H1 (cell line): ENCODE measurements at regions not wholly inside any gene's neighbourhood (a gene's known extent, or its start where the extent isn't known, plus 50 kb on each side); places are given as distances from the start of the nearest gene placed in this dataset.

ENCODE experiments used
- CTCF ChIA-PET: fragments of 300-600 bp; sonication (Branson Sonifier 250); formaldehyde crosslinking; loops from one replicate; lab custom pipeline; 2021; ENCODE audit not compliant: partially characterized antibody; lab: Charles Lee
- POLR2A ChIA-PET: fragments of 300-600 bp; sonication (Branson Sonifier 250); formaldehyde crosslinking; loops from one replicate; lab custom pipeline; 2021; ENCODE audit warnings: inconsistent platforms; ENCODE audit not compliant: partially characterized antibody; lab: Charles Lee
- DNase-seq, 2 experiments: peaks; one replicate each; pipeline versions ENCODE4 v3.0.0 to v3.0.0-alpha.2; 2010 to 2022; ENCODE audit warnings: low spot score in 2 of 2, low read depth in 1 of 2, mixed read lengths in 1 of 2
- FAIRE-seq: peaks from 2 replicates; lab custom pipeline; 2011; peaks lifted over from hg19 to GRCh38; lab: Jason Lieb, UNC
- H2AFZ ChIP-seq: 2 replicates; pipeline ENCODE4 v1.8.1; 2012; ENCODE audit warnings: low read length, inconsistent platforms
- H2AK5ac ChIP-seq: 2 replicates; pipeline ENCODE4 v1.6.1; 2013; ENCODE audit warnings: low read depth, low read length
- H2BK120ac ChIP-seq: replicated peaks from 2 replicates; pipeline ENCODE3; 2013; ENCODE audit warnings: low read depth, low read length, inconsistent platforms
- H2BK12ac ChIP-seq: 2 replicates; pipeline ENCODE4 v1.6.1; 2013; ENCODE audit warnings: low read depth, low read length
- H2BK15ac ChIP-seq: 2 replicates; pipeline ENCODE4 v1.6.1; 2013; ENCODE audit warnings: low read length
- H2BK20ac ChIP-seq: 2 replicates; pipeline ENCODE4 v1.6.1; 2013; ENCODE audit warnings: low read length
- H2BK5ac ChIP-seq: 2 replicates; pipeline ENCODE4 v1.6.1; 2013; ENCODE audit warnings: low read depth, low read length
- H3K14ac ChIP-seq: 2 replicates; pipeline ENCODE4 v1.6.1; 2013; ENCODE audit warnings: inconsistent platforms; ENCODE audit not compliant: insufficient read length
- H3K18ac ChIP-seq: 2 replicates; pipeline ENCODE4 v1.6.1; 2013; ENCODE audit warnings: low read length; ENCODE audit errors: extremely low read depth
- H3K23ac ChIP-seq: 2 replicates; pipeline ENCODE4 v1.6.1; 2013; ENCODE audit warnings: inconsistent platforms; ENCODE audit not compliant: insufficient read length
- H3K23me2 ChIP-seq: 2 replicates; pipeline ENCODE4 v1.6.1; 2013; ENCODE audit warnings: low read depth, low read length
- H3K27ac ChIP-seq: 2 replicates; pipeline ENCODE4 v1.6.1; 2011; ENCODE audit warnings: low read depth, low read length, inconsistent platforms
- H3K27me3 ChIP-seq, 4 experiments: replicated peaks in 1 of 4; 1 replicate in 1 of 4; 2 replicates in 3 of 4; pipeline versions ENCODE4 v1.6.1 to v1.8.1; 2011 to 2013; ENCODE audit warnings: low read length in 3 of 4, mild to moderate bottlenecking in 3 of 4, inconsistent platforms in 2 of 4, mixed read lengths in 2 of 4, moderate library complexity in 1 of 4; ENCODE audit not compliant: control insufficient read depth in 3 of 4, insufficient read depth in 3 of 4; ENCODE audit errors: extremely low read depth in 1 of 4
- H3K36me3 ChIP-seq, 4 experiments: 2 replicates each; pipeline versions ENCODE4 v1.6.1 to v1.8.1; 2011 to 2013; ENCODE audit warnings: mild to moderate bottlenecking in 4 of 4, low read length in 3 of 4, moderate library complexity in 2 of 4, control low read depth in 1 of 4, inconsistent platforms in 1 of 4; ENCODE audit not compliant: insufficient read depth in 4 of 4, control insufficient read depth in 2 of 4
- H3K4ac ChIP-seq: replicated peaks from 2 replicates; pipeline ENCODE3; 2013; ENCODE audit warnings: low read length, low read depth, mixed read lengths, inconsistent platforms; ENCODE audit not compliant: insufficient read length
- H3K4me1 ChIP-seq, 4 experiments: replicated peaks in 1 of 4; 1 replicate in 1 of 4; 2 replicates in 3 of 4; pipeline versions ENCODE4 v1.6.1 to v1.8.1; 2011 to 2013; ENCODE audit warnings: low read length in 3 of 4, inconsistent platforms in 2 of 4, mixed read lengths in 1 of 4; ENCODE audit not compliant: insufficient read depth in 4 of 4, control insufficient read depth in 3 of 4
- H3K4me2 ChIP-seq, 2 experiments: 2 replicates each; pipeline versions ENCODE4 v1.6.1 to v1.8.1; 2011 to 2013; ENCODE audit warnings: low read depth in 2 of 2, low read length in 2 of 2, control low read depth in 1 of 2, inconsistent platforms in 1 of 2, mild to moderate bottlenecking in 1 of 2; ENCODE audit not compliant: insufficient read depth in 1 of 2
- H3K4me3 ChIP-seq, 4 experiments: fragments of 200-600, 300-600 bp in 1 of 4; sonication (generic), shearing (Covaris generic), sonication (Bioruptor Twin) in 1 of 4; 2 replicates each; pipeline versions ENCODE4 v1.5.1 to v1.8.1; 2011 to 2016; ENCODE audit warnings: low read length in 4 of 4, low read depth in 3 of 4, control low read depth in 2 of 4, inconsistent platforms in 2 of 4, mild to moderate bottlenecking in 2 of 4, mixed read lengths in 1 of 4, moderate library complexity in 1 of 4; ENCODE audit not compliant: insufficient read depth in 2 of 4; ENCODE audit errors: extremely low read depth in 1 of 4
- H3K56ac ChIP-seq: replicated peaks from 2 replicates; pipeline ENCODE3; 2013; ENCODE audit warnings: low read depth, mild to moderate bottlenecking, mixed read lengths, low read length, inconsistent platforms; ENCODE audit not compliant: insufficient read length
- H3K79me1 ChIP-seq: 2 replicates; pipeline ENCODE4 v1.6.1; 2013; ENCODE audit warnings: low read depth, low read length, control low read depth
- H3K79me2 ChIP-seq, 2 experiments: 2 replicates each; pipeline versions ENCODE4 v1.6.1 to v1.8.1; 2012 to 2013; ENCODE audit warnings: low read length in 2 of 2, mild to moderate bottlenecking in 2 of 2, inconsistent platforms in 1 of 2; ENCODE audit not compliant: insufficient read depth in 2 of 2, control insufficient read depth in 1 of 2
- H3K9ac ChIP-seq, 4 experiments: replicated peaks in 1 of 4; 1 replicate in 1 of 4; 2 replicates in 3 of 4; pipeline versions ENCODE4 v1.6.1 to v1.8.1; 2011 to 2013; ENCODE audit warnings: low read depth in 3 of 4, low read length in 3 of 4, control low read depth in 2 of 4, mild to moderate bottlenecking in 2 of 4, moderate library complexity in 2 of 4, inconsistent platforms in 1 of 4; ENCODE audit errors: extremely low read depth in 1 of 4
- H3K9me3 ChIP-seq, 2 experiments: 2 replicates each; pipeline versions ENCODE4 v1.6.1 to v1.8.1; 2012 to 2013; ENCODE audit warnings: mild to moderate bottlenecking in 2 of 2, moderate library complexity in 2 of 2, control low read depth in 1 of 2, inconsistent platforms in 1 of 2, low read depth in 1 of 2, low read length in 1 of 2, mixed read lengths in 1 of 2; ENCODE audit not compliant: insufficient read depth in 2 of 2
- H4K20me1 ChIP-seq, 2 experiments: replicated peaks in 1 of 2; 2 replicates each; pipeline versions ENCODE3 to v1.8.1; 2011 to 2013; ENCODE audit warnings: inconsistent platforms in 2 of 2, low read length in 2 of 2, mild to moderate bottlenecking in 1 of 2; ENCODE audit not compliant: insufficient read depth in 2 of 2, control insufficient read depth in 1 of 2
- H4K5ac ChIP-seq: 2 replicates; pipeline ENCODE4 v1.6.1; 2013; ENCODE audit warnings: low read length, low read depth, mixed read lengths, inconsistent platforms; ENCODE audit not compliant: insufficient read length
- H4K8ac ChIP-seq: 2 replicates; pipeline ENCODE4 v1.8.0; 2013; ENCODE audit warnings: mild to moderate bottlenecking, moderate library complexity, low read length, inconsistent platforms; ENCODE audit not compliant: insufficient read depth; ENCODE audit errors: extremely low read depth
- H4K91ac ChIP-seq: replicated peaks from 2 replicates; pipeline ENCODE3; 2013; ENCODE audit warnings: low read length, mixed read lengths, inconsistent platforms; ENCODE audit not compliant: insufficient read length
- BACH1 ChIP-seq: IDR thresholded peaks from 2 replicates; pipeline ENCODE4 v1.6.1; 2012; ENCODE audit warnings: low read length, improper control_type of control experiment
- BCL11A ChIP-seq, 2 experiments: IDR thresholded peaks; one replicate each; pipeline ENCODE4 v1.6.1; 2011; ENCODE audit warnings: low read depth in 2 of 2, low read length in 2 of 2, mild to moderate bottlenecking in 2 of 2
- CBX8 ChIP-seq: fragments of 300-800, 300-1000 bp; sonication (generic); IDR thresholded peaks from 2 replicates; pipeline ENCODE4 v1.7.1; 2016; ENCODE audit warnings: low read depth, low read length, borderline replicate concordance
- CEBPB ChIP-seq: IDR thresholded peaks from 2 replicates; pipeline ENCODE4 v1.6.1; 2012; ENCODE audit warnings: low read depth, low read length
- CHD2 ChIP-seq: IDR thresholded peaks from 2 replicates; pipeline ENCODE4 v1.6.1; 2012; ENCODE audit warnings: low read length, improper control_type of control experiment
- EP300 ChIP-seq, 2 experiments: IDR thresholded peaks; 1 replicate in 1 of 2; 2 replicates in 1 of 2; pipeline ENCODE4 v1.6.1; 2011 to 2012; ENCODE audit warnings: low read depth in 2 of 2, low read length in 2 of 2, mild to moderate bottlenecking in 2 of 2, borderline replicate concordance in 1 of 2, inconsistent platforms in 1 of 2, moderate library complexity in 1 of 2
- EZH2 ChIP-seq: fragments of 200-600 bp; sonication (generic); IDR thresholded peaks from 2 replicates; pipeline ENCODE4 v1.7.1; 2012; ENCODE audit warnings: low read depth, mild to moderate bottlenecking, moderate library complexity, low read length, inconsistent platforms; ENCODE audit not compliant: severe bottlenecking
- JUND ChIP-seq: IDR thresholded peaks from 2 replicates; pipeline ENCODE4 v1.6.1; 2011; ENCODE audit warnings: mild to moderate bottlenecking, improper control_type of control experiment, low read length
- NANOG ChIP-seq: IDR thresholded peaks from 2 replicates; pipeline ENCODE4 v1.6.1; 2011; ENCODE audit warnings: low read length, low read depth, mild to moderate bottlenecking, inconsistent platforms; ENCODE audit not compliant: insufficient read depth, poor library complexity, severe bottlenecking
- NRF1 ChIP-seq: IDR thresholded peaks from 2 replicates; pipeline ENCODE4 v1.6.1; 2011; ENCODE audit warnings: mild to moderate bottlenecking, low read depth, low read length, improper control_type of control experiment
- RAD21 ChIP-seq, 2 experiments: IDR thresholded peaks in 1 of 2; conservative IDR thresholded peaks in 1 of 2; 2 replicates each; pipeline ENCODE4 v1.6.1; 2011; ENCODE audit warnings: low read depth in 2 of 2, low read length in 2 of 2, improper control_type of control experiment in 1 of 2, inconsistent platforms in 1 of 2, mild to moderate bottlenecking in 1 of 2, moderate library complexity in 1 of 2
- SIX5 ChIP-seq: IDR thresholded peaks from 2 replicates; pipeline ENCODE4 v1.6.1; 2011; ENCODE audit warnings: mild to moderate bottlenecking, low read depth, low read length
- TBP ChIP-seq: IDR thresholded peaks from 2 replicates; pipeline ENCODE4 v1.6.1; 2011; ENCODE audit warnings: low read depth, low read length, improper control_type of control experiment
- TCF12 ChIP-seq: IDR thresholded peaks from 2 replicates; pipeline ENCODE4 v1.6.1; 2011; ENCODE audit warnings: low read depth, mild to moderate bottlenecking, low read length
- WGBS, 2 experiments: shearing (Covaris generic) in 1 of 2; methylation state at CpG; one replicate each; pipeline versions ENCODE4 v1.1.6 to v1.1.7; 2013 to 2015; ENCODE audit warnings: low lambda C conversion rate in 2 of 2, mixed read lengths in 2 of 2, inconsistent platforms in 1 of 2, low coverage in 1 of 2, missing lambda C conversion rate in 1 of 2; ENCODE audit not compliant: insufficient replicate concordance in 2 of 2, insufficient coverage in 1 of 2, insufficient read length in 1 of 2; ENCODE audit errors: extremely low coverage in 1 of 2, missing lambda C conversion rate in 1 of 2; 5-methylcytosine and 5-hydroxymethylcytosine counted together

- POLR2A ChIA-PET: no interaction called here
- no peak overlapping the region for H2BK15ac ChIP-seq
- no peak overlapping the region for H3K27ac ChIP-seq
- DNase-seq (no peak), FAIRE-seq (no peak)
- no peak overlapping the region for H3K4me2 ChIP-seq
- H3K4ac ChIP-seq: no peak overlapping the region
- no peaks in the 10 kb centered on the region for H4K20me1 ChIP-seq
- H3K9ac ChIP-seq: no peak overlapping the region
- no peaks in the 10 kb centered on the region for H3K79me2 ChIP-seq
- WGBS, 2 experiments: 87% methylated on average over 3 of the region's 3 CpGs; no CpG with 5 or more reads in 1 of the 2 experiments
- H3K56ac ChIP-seq: no peak overlapping the region
- no peak overlapping the region for H4K5ac ChIP-seq
- H4K91ac ChIP-seq: no peak overlapping the region
- H4K8ac ChIP-seq: no peak overlapping the region
- no peak overlapping the region for H2BK12ac ChIP-seq
- H2BK120ac ChIP-seq: no peak overlapping the region
- H2AFZ ChIP-seq: no peak overlapping the region
- H2BK20ac ChIP-seq: no peak overlapping the region
- no peak overlapping the region for H3K23ac ChIP-seq
- no peaks in the 10 kb centered on the region for H3K79me1 ChIP-seq
- H3K14ac ChIP-seq: no peak overlapping the region
- no peak overlapping the region for H2BK5ac ChIP-seq
- H3K4me3 ChIP-seq: no peak overlapping the region
- CTCF ChIA-PET: interaction anchor here (1.2 to 2.1 kb wide), 3 partner anchors 22 to 196 kb away, joined by 3 to 6 read pairs (median 4); no protein-coding TSS in a partner anchor
- no peak overlapping the region for H3K18ac ChIP-seq
- no peak overlapping the region for H2AK5ac ChIP-seq
- H3K36me3 ChIP-seq: no peaks in the 10 kb centered on the region
- H3K9me3 ChIP-seq: no peaks in the 10 kb centered on the region
- no peaks in the 10 kb centered on the region for H3K27me3 ChIP-seq
- H3K4me1 ChIP-seq: no peaks in the 10 kb centered on the region
- no peaks in the 10 kb centered on the region for H3K23me2 ChIP-seq
- TF ChIP-seq CHD2 (no peak), CBX8 (no peak), EP300 (IDR thresholded peaks at IDR 0.05; ENCODE audit: borderline replicate concordance in 1 of 2, low read depth in 2 of 2, low read length in 2 of 2) (no peak), SIX5 (no peak), TCF12 (no peak), TBP (no peak), NRF1 (no peak), NANOG (no peak), BACH1 (no peak), RAD21 (IDR thresholded peaks at IDR 0.05 in 1 of 2, conservative IDR thresholded peaks at IDR 0.05 in 1 of 2; ENCODE audit: low read depth in 2 of 2, low read length in 2 of 2) (no peak), BCL11A (IDR thresholded peaks at IDR 0.05; ENCODE audit: low read depth in 2 of 2, low read length in 2 of 2) (no peak), CEBPB (no peak), EZH2 (no peak), JUND (no peak)
Observed at GRCh38 chr2:41890341-41890740, 157.5 kb upstream of the PKDCC start.
